B cell (primary cell): ENCODE measurements at regions not wholly inside any gene's neighbourhood (a gene's known extent, or its start where the extent isn't known, plus 50 kb on each side); places are given as distances from the start of the nearest gene placed in this dataset.

Experiments
- ATAC-seq: fragments of 200-7000 bp; cut with Tn5 transposase; one replicate; pipeline ENCODE4 v1.10.0; 2021; ENCODE audit warnings: low read depth, mild to moderate bottlenecking, moderate number of reproducible peaks, moderate library complexity
- CTCF ChIA-PET: fragments of 350-600 bp; sonication (Branson Sonifier 250); formaldehyde crosslinking; loops from one replicate; lab custom pipeline; 2021; ENCODE audit warnings: antibody characterized with exemption, inconsistent platforms; lab: Charles Lee
- POLR2A ChIA-PET: fragments of 350-600 bp; sonication (Branson Sonifier 250); formaldehyde crosslinking; loops from one replicate; lab custom pipeline; 2021; ENCODE audit warnings: antibody characterized with exemption; lab: Charles Lee
- DNase-seq: peaks from one replicate; pipeline ENCODE4 v3.0.0; 2013
- H2AFZ ChIP-seq: 2 replicates; pipeline ENCODE4 v1.6.1; 2012; ENCODE audit warnings: mild to moderate bottlenecking, low read depth, low read length; ENCODE audit not compliant: insufficient read depth, poor library complexity, severe bottlenecking
- H3K27ac ChIP-seq, 2 donors: 1 replicate in 1 of 2; 2 replicates in 1 of 2; pipeline ENCODE4 v1.5.1; 2012 to 2013; ENCODE audit warnings: low read length in 2 of 2, mild to moderate bottlenecking in 2 of 2, moderate library complexity in 1 of 2
- H3K27me3 ChIP-seq, 4 experiments: fragments of 200-600 bp in 1 of 4; sonication (generic) in 1 of 4; replicated peaks in 1 of 4; 1 replicate in 2 of 4; 2 replicates in 2 of 4; pipeline versions ENCODE4 v1.6.1 to v1.7.0; 2013 to 2016; ENCODE audit warnings: low read length in 3 of 4, mild to moderate bottlenecking in 2 of 4, mixed read lengths in 1 of 4, moderate library complexity in 1 of 4; ENCODE audit not compliant: insufficient read depth in 4 of 4, control insufficient read depth in 3 of 4; ENCODE audit errors: control extremely low read depth in 1 of 4
- H3K36me3 ChIP-seq, 2 experiments: replicated peaks in 1 of 2; 1 replicate in 1 of 2; 2 replicates in 1 of 2; pipeline versions ENCODE4 v1.6.1 to v1.7.1; 2013; ENCODE audit warnings: low read length in 1 of 2; ENCODE audit not compliant: insufficient read depth in 2 of 2, control insufficient read depth in 1 of 2; ENCODE audit errors: control extremely low read depth in 1 of 2, extremely low read depth in 1 of 2
- H3K4me1 ChIP-seq, 2 donors: fragments of 200-600 bp in 1 of 2; sonication (generic) in 1 of 2; 1 replicate in 1 of 2; 2 replicates in 1 of 2; pipeline versions ENCODE4 v1.5.1 to v1.6.1; 2013 to 2017; ENCODE audit warnings: low read length in 2 of 2; ENCODE audit not compliant: control insufficient read depth in 2 of 2, insufficient read depth in 2 of 2
- H3K4me2 ChIP-seq: replicated peaks from 2 replicates; pipeline ENCODE3; 2012; ENCODE audit warnings: mild to moderate bottlenecking, low read depth, low read length; ENCODE audit not compliant: poor library complexity, severe bottlenecking
- H3K4me3 ChIP-seq, 5 experiments: fragments of 200-600 bp in 1 of 5; sonication (generic) in 1 of 5; 1 replicate in 3 of 5; 2 replicates in 2 of 5; pipeline versions ENCODE4 v1.5.1 to v1.7.0; 2011 to 2016; ENCODE audit warnings: low read length in 4 of 5, mild to moderate bottlenecking in 4 of 5, low read depth in 2 of 5, control low read depth in 1 of 5, moderate library complexity in 1 of 5; ENCODE audit not compliant: insufficient read depth in 1 of 5; ENCODE audit errors: control extremely low read depth in 1 of 5, extremely low read depth in 1 of 5
- H3K79me2 ChIP-seq: fragments of 200-600 bp; sonication (generic); one replicate; pipeline ENCODE4 v1.6.0; 2016; ENCODE audit warnings: low read length; ENCODE audit not compliant: control insufficient read depth, insufficient read depth
- H3K9ac ChIP-seq: fragments of 200-600 bp; sonication (generic); 2 replicates; pipeline ENCODE4 v1.6.1; 2017; ENCODE audit warnings: mild to moderate bottlenecking, low read length, moderate library complexity
- H3K9me3 ChIP-seq, 3 donors: one replicate each; pipeline versions ENCODE4 v1.6.1 to v1.7.1; 2013; ENCODE audit warnings: low read length in 2 of 3; ENCODE audit not compliant: control insufficient read depth in 2 of 3, insufficient read depth in 1 of 3; ENCODE audit errors: control extremely low read depth in 1 of 3
- H4K20me1 ChIP-seq: 2 replicates; pipeline ENCODE4 v1.6.0; 2012; ENCODE audit warnings: mild to moderate bottlenecking, low read length; ENCODE audit not compliant: insufficient read depth, control insufficient read depth, poor library complexity, severe bottlenecking
- H3K27ac Mint-ChIP-seq: one replicate; pipeline ENCODE4 v1.8.0; 2021; ENCODE audit warnings: mixed read lengths
- H3K27me3 Mint-ChIP-seq: one replicate; pipeline ENCODE4 v1.8.0; 2021; ENCODE audit warnings: mixed read lengths
- H3K4me1 Mint-ChIP-seq: one replicate; pipeline ENCODE4 v1.8.0; 2021; ENCODE audit warnings: mixed read lengths
- H3K4me3 Mint-ChIP-seq: one replicate; pipeline ENCODE4 v1.8.0; 2021; ENCODE audit warnings: mixed read lengths
- H3K9me3 Mint-ChIP-seq: one replicate; pipeline ENCODE4 v1.8.0; 2022; ENCODE audit warnings: mixed read lengths; ENCODE audit not compliant: insufficient read depth
- EZH2 ChIP-seq: IDR thresholded peaks from 2 replicates; pipeline ENCODE4 v1.6.1; 2012; ENCODE audit warnings: borderline replicate concordance, low read depth, mild to moderate bottlenecking, moderate library complexity, low read length; ENCODE audit not compliant: insufficient read depth, poor library complexity, severe bottlenecking
- WGBS: methylation state at CpG from one replicate; pipeline ENCODE4 v1.1.5; 2013; ENCODE audit warnings: missing lambda C conversion rate; ENCODE audit not compliant: insufficient coverage; 5-methylcytosine and 5-hydroxymethylcytosine counted together
- intact Hi-C: fragments of 100-400 bp; cut with micrococcal nuclease; formaldehyde crosslinking; loops from one replicate; pipeline ENCODE4 v1.10.0; 2022
- TF ChIP-seq, protein P1 (sequence below): fragments of 200-600 bp; IDR thresholded peaks from one replicate; pipeline ENCODE4 v1.8.0; 2022; ENCODE audit warnings: antibody characterized with exemption, mild to moderate bottlenecking

DNA sequence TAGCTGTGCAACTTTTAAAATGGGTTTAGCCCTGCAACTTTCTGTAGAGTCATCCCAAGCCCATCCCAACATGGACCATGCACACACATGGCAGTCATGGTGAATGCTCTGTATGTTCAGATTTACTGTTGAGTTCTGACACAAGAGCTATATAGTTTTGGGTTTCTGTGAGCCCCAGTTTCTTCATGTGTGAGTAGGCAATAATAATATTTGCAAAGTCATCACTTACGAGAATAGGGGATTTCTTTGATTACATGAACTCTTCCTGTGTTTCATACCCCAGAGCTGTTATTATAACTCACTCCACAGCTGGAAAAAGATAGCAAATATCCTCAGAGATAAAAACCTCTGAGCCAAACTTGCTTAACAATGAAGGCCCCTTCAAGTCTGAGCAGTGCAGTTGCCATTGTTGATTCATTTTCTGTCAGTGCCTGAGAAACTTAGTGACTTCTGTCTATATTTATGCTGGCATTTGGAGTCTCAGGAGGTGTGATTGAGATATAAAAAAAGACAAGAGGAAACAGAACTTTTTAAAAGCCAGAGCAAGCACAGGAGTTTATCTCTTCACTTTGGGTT, 767.9 kb upstream of the API5 start:
- no CpG with 5 or more reads among the region's 1 CpG for WGBS
- Histone ChIP-seq H3K9me3 (no peaks in the 10 kb centered on the region), H3K27ac (no peak overlapping the region), H2AFZ (no peak overlapping the region), H3K27me3 (no peaks in the 10 kb centered on the region), H4K20me1 (no peaks in the 10 kb centered on the region), H3K4me2 (no peak overlapping the region), H3K36me3 (no peaks in the 10 kb centered on the region), H3K4me1 (no peaks in the 10 kb centered on the region), H3K9ac (no peak overlapping the region), H3K4me3 (no peak overlapping the region), H3K79me2 (no peaks in the 10 kb centered on the region)
- no peak for DNase-seq
- Mint-ChIP-seq H3K27ac (no peak overlapping the region), H3K4me1 (no peaks in the 10 kb centered on the region), H3K27me3 (no peaks in the 10 kb centered on the region), H3K4me3 (no peak overlapping the region), H3K9me3 (peaks cover 2% of the 10 kb centered on the region)
- ChIA-PET POLR2A (no interaction called here), CTCF (interaction anchor here (0.7 kb wide), 1 partner anchor 119 kb away, joined by 3 read pairs; no protein-coding TSS in a partner anchor)
- ATAC-seq: no peak
- intact Hi-C loops: no loop called here
- TF ChIP-seq EZH2: no peak
- TF ChIP-seq, protein P1, sequence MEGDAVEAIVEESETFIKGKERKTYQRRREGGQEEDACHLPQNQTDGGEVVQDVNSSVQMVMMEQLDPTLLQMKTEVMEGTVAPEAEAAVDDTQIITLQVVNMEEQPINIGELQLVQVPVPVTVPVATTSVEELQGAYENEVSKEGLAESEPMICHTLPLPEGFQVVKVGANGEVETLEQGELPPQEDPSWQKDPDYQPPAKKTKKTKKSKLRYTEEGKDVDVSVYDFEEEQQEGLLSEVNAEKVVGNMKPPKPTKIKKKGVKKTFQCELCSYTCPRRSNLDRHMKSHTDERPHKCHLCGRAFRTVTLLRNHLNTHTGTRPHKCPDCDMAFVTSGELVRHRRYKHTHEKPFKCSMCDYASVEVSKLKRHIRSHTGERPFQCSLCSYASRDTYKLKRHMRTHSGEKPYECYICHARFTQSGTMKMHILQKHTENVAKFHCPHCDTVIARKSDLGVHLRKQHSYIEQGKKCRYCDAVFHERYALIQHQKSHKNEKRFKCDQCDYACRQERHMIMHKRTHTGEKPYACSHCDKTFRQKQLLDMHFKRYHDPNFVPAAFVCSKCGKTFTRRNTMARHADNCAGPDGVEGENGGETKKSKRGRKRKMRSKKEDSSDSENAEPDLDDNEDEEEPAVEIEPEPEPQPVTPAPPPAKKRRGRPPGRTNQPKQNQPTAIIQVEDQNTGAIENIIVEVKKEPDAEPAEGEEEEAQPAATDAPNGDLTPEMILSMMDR: no peak

DNA sequence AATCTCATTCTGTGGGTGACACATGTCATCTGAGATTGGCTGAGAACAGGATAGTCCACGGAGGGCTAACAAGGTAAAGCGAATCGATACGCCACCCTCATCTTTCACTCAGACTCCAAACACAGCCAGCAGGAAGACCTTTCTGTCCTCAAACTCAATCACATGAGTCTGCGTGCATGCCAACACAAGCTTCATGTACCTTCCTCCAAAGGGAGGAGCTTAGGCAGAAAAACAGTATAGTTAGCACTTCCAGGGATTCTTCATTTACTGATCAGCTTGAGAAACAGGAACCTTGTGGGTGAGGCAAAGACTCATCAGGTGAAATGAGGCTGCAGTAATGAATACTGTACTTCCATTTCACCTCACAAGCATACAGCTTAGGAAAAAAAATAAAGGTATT, 767.1 kb upstream of the API5 start:
- ATAC-seq: no peak
- H3K9me3 Mint-ChIP-seq: peaks cover 2% of the 10 kb centered on the region
- H3K27ac Mint-ChIP-seq: no peak overlapping the region
- intact Hi-C loops: no loop called here
- H3K4me3 Mint-ChIP-seq: no peak overlapping the region
- no peaks in the 10 kb centered on the region for H3K27me3 Mint-ChIP-seq
- TF ChIP-seq, protein P1: no peak
- TF ChIP-seq EZH2: no peak
- no peak overlapping the region for H3K4me3 ChIP-seq
- no peak for DNase-seq
- no peak overlapping the region for H2AFZ ChIP-seq
- H3K4me2 ChIP-seq: no peak overlapping the region
- no peaks in the 10 kb centered on the region for H3K4me1 Mint-ChIP-seq
- H4K20me1 ChIP-seq: no peaks in the 10 kb centered on the region
- WGBS: 73% methylated on average over 5 of the region's 5 CpGs
- no peak overlapping the region for H3K27ac ChIP-seq
- H3K4me1 ChIP-seq: no peaks in the 10 kb centered on the region
- no peaks in the 10 kb centered on the region for H3K36me3 ChIP-seq
- H3K9me3 ChIP-seq: no peaks in the 10 kb centered on the region
- H3K27me3 ChIP-seq: no peaks in the 10 kb centered on the region
- no peak overlapping the region for H3K9ac ChIP-seq
- POLR2A ChIA-PET: no interaction called here
- CTCF ChIA-PET: no interaction called here
- H3K79me2 ChIP-seq: no peaks in the 10 kb centered on the region
